ENCODE measurements at regions not wholly inside any gene's neighbourhood (a gene's known extent, or its start where the extent isn't known, plus 50 kb on each side); places are given as distances from the start of the nearest gene placed in this dataset.
A peak's percentile ranks its signal among the peaks of the same experiment; 100 is the strongest.

GRCh38 chr6:26159357-26160273, 72.4 kb downstream of the HFE start:
- Histone ChIP-seq H3K4me3 (ENCODE audit: low read depth in 1 of 2, low read length in 2 of 2) (peak overlapping the region; percentile 52 to 60), H3K27ac (ENCODE audit: low read depth in 2 of 2, low read length in 1 of 2) (peak overlapping the region; percentile 89 to 93), H3K4me1 (ENCODE audit: control insufficient read depth in 2 of 2, insufficient read depth in 2 of 2, low read length in 1 of 2) (no peaks in the 10 kb centered on the region), H3K9me3 (ENCODE audit: control insufficient read depth in 2 of 2, insufficient read depth in 1 of 2, low read depth in 1 of 2, low read length in 1 of 2) (no peaks in the 10 kb centered on the region), H3K27me3 (ENCODE audit: control insufficient read depth in 1 of 2, insufficient read depth in 2 of 2, low read length in 2 of 2) (no peaks in the 10 kb centered on the region), H3K36me3 (ENCODE audit: control insufficient read depth in 2 of 2, insufficient read depth in 2 of 2, low read length in 1 of 2) (no peaks in the 10 kb centered on the region)
- WGBS, 2 donors = 10 to 13% methylated on average over 13 of the region's 13 CpGs

GRCh38 chr6:26161322-26161721, 74.1 kb downstream of the HFE start:
- no peaks in the 10 kb centered on the region for H3K9me3 ChIP-seq (ENCODE audit: control insufficient read depth in 2 of 2, insufficient read depth in 1 of 2, low read depth in 1 of 2, low read length in 1 of 2)

GRCh38 chr6:26162399-26162798, 75.2 kb downstream of the HFE start:
- no peak overlapping the region for H3K27ac ChIP-seq (ENCODE audit: low read depth in 2 of 2, low read length in 1 of 2)
- 84 to 97% methylated on average over 7 of the region's 7 CpGs for WGBS, 2 donors
- no peaks in the 10 kb centered on the region for H3K36me3 ChIP-seq (ENCODE audit: control insufficient read depth in 2 of 2, insufficient read depth in 2 of 2, low read length in 1 of 2)
- no peaks in the 10 kb centered on the region for H3K4me1 ChIP-seq (ENCODE audit: control insufficient read depth in 2 of 2, insufficient read depth in 2 of 2, low read length in 1 of 2)
- no peaks in the 10 kb centered on the region for H3K9me3 ChIP-seq (ENCODE audit: control insufficient read depth in 2 of 2, insufficient read depth in 1 of 2, low read depth in 1 of 2, low read length in 1 of 2)
- H3K27me3 ChIP-seq (ENCODE audit: control insufficient read depth in 1 of 2, insufficient read depth in 2 of 2, low read length in 2 of 2) = no peaks in the 10 kb centered on the region
- H3K4me3 ChIP-seq (ENCODE audit: low read depth in 1 of 2, low read length in 2 of 2) = no peak overlapping the region

More at GRCh38 chr6:26161322-26161721, 74.1 kb downstream of the HFE start:
- Histone ChIP-seq H3K27ac (ENCODE audit: low read depth in 2 of 2, low read length in 1 of 2) (no peak overlapping the region), H3K4me3 (ENCODE audit: low read depth in 1 of 2, low read length in 2 of 2) (no peak overlapping the region), H3K36me3 (ENCODE audit: control insufficient read depth in 2 of 2, insufficient read depth in 2 of 2, low read length in 1 of 2) (no peaks in the 10 kb centered on the region), H3K4me1 (ENCODE audit: control insufficient read depth in 2 of 2, insufficient read depth in 2 of 2, low read length in 1 of 2) (no peaks in the 10 kb centered on the region), H3K27me3 (ENCODE audit: control insufficient read depth in 1 of 2, insufficient read depth in 2 of 2, low read length in 2 of 2) (no peaks in the 10 kb centered on the region)
- WGBS, 2 donors = 86 to 89% methylated on average over 3 of the region's 3 CpGs

- Histone ChIP-seq H3K36me3 (ENCODE audit: control insufficient read depth in 2 of 2, insufficient read depth in 2 of 2, low read length in 1 of 2) (no peaks in the 10 kb centered on the region), H3K27ac (ENCODE audit: low read depth in 2 of 2, low read length in 1 of 2) (no peak overlapping the region), H3K27me3 (ENCODE audit: control insufficient read depth in 1 of 2, insufficient read depth in 2 of 2, low read length in 2 of 2) (no peaks in the 10 kb centered on the region), H3K4me1 (ENCODE audit: control insufficient read depth in 2 of 2, insufficient read depth in 2 of 2, low read length in 1 of 2) (no peaks in the 10 kb centered on the region), H3K4me3 (ENCODE audit: low read depth in 1 of 2, low read length in 2 of 2) (no peak overlapping the region), H3K9me3 (ENCODE audit: control insufficient read depth in 2 of 2, insufficient read depth in 1 of 2, low read depth in 1 of 2, low read length in 1 of 2) (no peaks in the 10 kb centered on the region)
- 75 to 86% methylated on average over 11 of the region's 11 CpGs for WGBS, 2 donors
Measured at GRCh38 chr6:26163427-26164119, 76.3 kb downstream of the HFE start.

- Histone ChIP-seq H3K4me3 (ENCODE audit: low read depth in 1 of 2, low read length in 2 of 2) (no peak overlapping the region), H3K27me3 (ENCODE audit: control insufficient read depth in 1 of 2, insufficient read depth in 2 of 2, low read length in 2 of 2) (no peaks in the 10 kb centered on the region), H3K27ac (ENCODE audit: low read depth in 2 of 2, low read length in 1 of 2) (no peak overlapping the region), H3K9me3 (ENCODE audit: control insufficient read depth in 2 of 2, insufficient read depth in 1 of 2, low read depth in 1 of 2, low read length in 1 of 2) (no peaks in the 10 kb centered on the region), H3K36me3 (ENCODE audit: control insufficient read depth in 2 of 2, insufficient read depth in 2 of 2, low read length in 1 of 2) (no peaks in the 10 kb centered on the region), H3K4me1 (ENCODE audit: control insufficient read depth in 2 of 2, insufficient read depth in 2 of 2, low read length in 1 of 2) (no peaks in the 10 kb centered on the region)
- WGBS, 2 donors = 36 to 65% methylated on average over 1 of the region's 1 CpG
Measured at GRCh38 chr6:26164120-26164505, 76.9 kb downstream of the HFE start.

- Histone ChIP-seq H3K9me3 (ENCODE audit: control insufficient read depth in 2 of 2, insufficient read depth in 1 of 2, low read depth in 1 of 2, low read length in 1 of 2) (no peaks in the 10 kb centered on the region), H3K27ac (ENCODE audit: low read depth in 2 of 2, low read length in 1 of 2) (no peak overlapping the region), H3K36me3 (ENCODE audit: control insufficient read depth in 2 of 2, insufficient read depth in 2 of 2, low read length in 1 of 2) (no peaks in the 10 kb centered on the region), H3K4me1 (ENCODE audit: control insufficient read depth in 2 of 2, insufficient read depth in 2 of 2, low read length in 1 of 2) (no peaks in the 10 kb centered on the region), H3K4me3 (ENCODE audit: low read depth in 1 of 2, low read length in 2 of 2) (no peak overlapping the region), H3K27me3 (ENCODE audit: control insufficient read depth in 1 of 2, insufficient read depth in 2 of 2, low read length in 2 of 2) (no peaks in the 10 kb centered on the region)
- WGBS, 2 donors = 80 to 85% methylated on average over 6 of the region's 6 CpGs
Measured at GRCh38 chr6:26165261-26165790, 78.1 kb downstream of the HFE start.

- Histone ChIP-seq H3K4me3 (ENCODE audit: low read depth in 1 of 2, low read length in 2 of 2) (no peak overlapping the region), H3K36me3 (ENCODE audit: control insufficient read depth in 2 of 2, insufficient read depth in 2 of 2, low read length in 1 of 2) (no peaks in the 10 kb centered on the region), H3K27me3 (ENCODE audit: control insufficient read depth in 1 of 2, insufficient read depth in 2 of 2, low read length in 2 of 2) (no peaks in the 10 kb centered on the region), H3K27ac (ENCODE audit: low read depth in 2 of 2, low read length in 1 of 2) (no peak overlapping the region), H3K9me3 (ENCODE audit: control insufficient read depth in 2 of 2, insufficient read depth in 1 of 2, low read depth in 1 of 2, low read length in 1 of 2) (no peaks in the 10 kb centered on the region), H3K4me1 (ENCODE audit: control insufficient read depth in 2 of 2, insufficient read depth in 2 of 2, low read length in 1 of 2) (no peaks in the 10 kb centered on the region)
- 44 to 45% methylated on average over 2 of the region's 2 CpGs for WGBS, 2 donors
Measured at GRCh38 chr6:26170181-26170580, 83.0 kb downstream of the HFE start.

GRCh38 chr6:26170951-26171841, 84.0 kb downstream of the HFE start:
- Histone ChIP-seq H3K27me3 (ENCODE audit: control insufficient read depth in 1 of 2, insufficient read depth in 2 of 2, low read length in 2 of 2) (no peaks in the 10 kb centered on the region), H3K27ac (ENCODE audit: low read depth in 2 of 2, low read length in 1 of 2) (peak overlapping the region; percentile 99), H3K36me3 (ENCODE audit: control insufficient read depth in 2 of 2, insufficient read depth in 2 of 2, low read length in 1 of 2) (no peaks in the 10 kb centered on the region), H3K4me1 (ENCODE audit: control insufficient read depth in 2 of 2, insufficient read depth in 2 of 2, low read length in 1 of 2) (no peaks in the 10 kb centered on the region), H3K9me3 (ENCODE audit: control insufficient read depth in 2 of 2, insufficient read depth in 1 of 2, low read depth in 1 of 2, low read length in 1 of 2) (no peaks in the 10 kb centered on the region), H3K4me3 (ENCODE audit: low read depth in 1 of 2, low read length in 2 of 2) (peak overlapping the region; percentile 66 to 75)
- 16 to 17% methylated on average over 10 of the region's 10 CpGs for WGBS, 2 donors

- H3K4me3 ChIP-seq (ENCODE audit: low read depth in 1 of 2, low read length in 2 of 2) = peak overlapping the region; percentile 66 to 75
- H3K36me3 ChIP-seq (ENCODE audit: control insufficient read depth in 2 of 2, insufficient read depth in 2 of 2, low read length in 1 of 2) = no peaks in the 10 kb centered on the region
- peak overlapping the region; percentile 99 for H3K27ac ChIP-seq (ENCODE audit: low read depth in 2 of 2, low read length in 1 of 2)
- H3K9me3 ChIP-seq (ENCODE audit: control insufficient read depth in 2 of 2, insufficient read depth in 1 of 2, low read depth in 1 of 2, low read length in 1 of 2) = no peaks in the 10 kb centered on the region
- no peaks in the 10 kb centered on the region for H3K4me1 ChIP-seq (ENCODE audit: control insufficient read depth in 2 of 2, insufficient read depth in 2 of 2, low read length in 1 of 2)
- no peaks in the 10 kb centered on the region for H3K27me3 ChIP-seq (ENCODE audit: control insufficient read depth in 1 of 2, insufficient read depth in 2 of 2, low read length in 2 of 2)
- WGBS, 2 donors = 1 to 6% methylated on average over 10 of the region's 10 CpGs
Measured at GRCh38 chr6:26172608-26172968, 85.4 kb downstream of the HFE start.
